GM06990 (cell line): ENCODE measurements at regions not wholly inside any gene's neighbourhood (a gene's known extent, or its start where the extent isn't known, plus 50 kb on each side); places are given as distances from the start of the nearest gene placed in this dataset.

ENCODE experiments used
- DNase-seq: peaks from one replicate; pipeline ENCODE4 v3.0.0-alpha.2; 2011; ENCODE audit not compliant: insufficient read length; ENCODE audit errors: extremely low read depth
- H3K27me3 ChIP-seq: replicated peaks from 2 replicates; pipeline ENCODE4 v1.6.0; 2011; ENCODE audit warnings: low read length; ENCODE audit not compliant: control insufficient read depth, insufficient read depth
- H3K36me3 ChIP-seq: 2 replicates; pipeline ENCODE4 v1.5.1; 2011; ENCODE audit warnings: low read length; ENCODE audit not compliant: control insufficient read depth, insufficient read depth
- H3K4me3 ChIP-seq: replicated peaks from 2 replicates; pipeline ENCODE4 v1.5.1; 2011; ENCODE audit warnings: low read depth, mild to moderate bottlenecking, control low read depth, low read length
- TF ChIP-seq, protein P1 (sequence below): IDR thresholded peaks from 2 replicates; pipeline ENCODE4 v1.5.1; 2011; ENCODE audit warnings: low read length, control low read depth, mild to moderate bottlenecking, inconsistent platforms; ENCODE audit not compliant: insufficient read depth, poor library complexity, severe bottlenecking

DNA sequence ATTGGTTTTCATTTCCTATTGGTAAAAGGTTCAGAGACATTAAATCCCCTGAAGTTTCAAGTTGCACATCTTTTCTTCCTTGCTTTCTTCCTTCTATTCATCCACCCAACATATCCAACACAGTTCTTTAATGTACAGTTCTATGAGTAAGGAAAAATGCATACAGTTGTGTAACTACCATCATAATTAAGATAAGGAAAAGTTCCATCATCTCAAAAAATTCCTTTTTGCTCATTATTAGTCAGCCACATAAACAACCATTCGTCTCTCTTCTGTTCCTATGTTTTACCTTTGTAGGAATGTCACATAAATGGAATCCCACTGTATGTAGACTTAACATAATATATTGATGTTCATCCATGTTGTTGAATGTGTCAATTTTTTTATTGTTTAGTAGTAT lies 211.1 kb upstream of the ADAMTS9 start:
- H3K27me3 ChIP-seq: no peaks in the 10 kb centered on the region
- no peaks in the 10 kb centered on the region for H3K36me3 ChIP-seq
- TF ChIP-seq, protein P1, sequence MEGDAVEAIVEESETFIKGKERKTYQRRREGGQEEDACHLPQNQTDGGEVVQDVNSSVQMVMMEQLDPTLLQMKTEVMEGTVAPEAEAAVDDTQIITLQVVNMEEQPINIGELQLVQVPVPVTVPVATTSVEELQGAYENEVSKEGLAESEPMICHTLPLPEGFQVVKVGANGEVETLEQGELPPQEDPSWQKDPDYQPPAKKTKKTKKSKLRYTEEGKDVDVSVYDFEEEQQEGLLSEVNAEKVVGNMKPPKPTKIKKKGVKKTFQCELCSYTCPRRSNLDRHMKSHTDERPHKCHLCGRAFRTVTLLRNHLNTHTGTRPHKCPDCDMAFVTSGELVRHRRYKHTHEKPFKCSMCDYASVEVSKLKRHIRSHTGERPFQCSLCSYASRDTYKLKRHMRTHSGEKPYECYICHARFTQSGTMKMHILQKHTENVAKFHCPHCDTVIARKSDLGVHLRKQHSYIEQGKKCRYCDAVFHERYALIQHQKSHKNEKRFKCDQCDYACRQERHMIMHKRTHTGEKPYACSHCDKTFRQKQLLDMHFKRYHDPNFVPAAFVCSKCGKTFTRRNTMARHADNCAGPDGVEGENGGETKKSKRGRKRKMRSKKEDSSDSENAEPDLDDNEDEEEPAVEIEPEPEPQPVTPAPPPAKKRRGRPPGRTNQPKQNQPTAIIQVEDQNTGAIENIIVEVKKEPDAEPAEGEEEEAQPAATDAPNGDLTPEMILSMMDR: no peak
- DNase-seq: no peak
- H3K4me3 ChIP-seq: no peak overlapping the region

DNA sequence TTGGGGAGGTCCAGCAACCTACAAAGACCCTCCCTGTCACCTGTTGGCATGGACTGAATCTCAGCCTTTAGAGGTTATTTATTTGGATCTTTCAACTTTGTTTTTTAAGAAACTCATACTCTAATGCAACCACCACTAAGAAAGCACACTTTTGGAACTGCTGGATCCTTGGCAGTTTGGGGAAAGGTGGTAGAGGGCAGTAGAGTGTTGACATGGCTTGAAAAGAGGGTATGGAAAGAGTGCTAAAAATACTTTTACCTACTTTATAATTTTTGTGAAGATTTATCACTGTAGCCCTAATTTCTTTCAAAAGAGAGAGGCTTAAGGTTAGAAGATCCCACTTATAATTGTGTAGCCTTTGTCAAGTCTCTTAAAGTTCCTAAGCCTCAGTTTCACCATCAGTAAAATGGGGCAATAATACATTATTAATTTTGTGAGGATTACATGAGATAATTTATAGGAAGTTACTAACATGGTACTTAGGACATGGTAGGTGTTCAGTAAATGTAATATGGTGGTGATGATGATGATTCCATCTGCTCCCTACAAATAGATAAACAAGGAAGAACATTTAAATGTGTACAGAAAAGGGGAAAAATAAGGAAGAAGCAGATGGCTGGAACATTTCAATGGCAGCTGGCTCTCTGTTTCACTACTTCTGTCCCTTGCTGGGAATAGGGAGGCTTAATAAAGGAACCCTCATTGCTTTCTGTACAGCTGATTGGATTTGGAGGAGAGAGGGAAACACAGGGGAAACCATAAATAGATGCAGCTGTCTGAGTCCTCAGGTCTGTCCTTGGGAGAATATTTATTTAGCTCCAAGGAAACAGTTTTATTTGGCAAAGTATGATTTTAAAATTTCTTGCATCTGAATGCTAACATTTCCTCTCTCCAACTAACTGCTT lies 208.4 kb upstream of the ADAMTS9 start:
- no peaks in the 10 kb centered on the region for H3K27me3 ChIP-seq
- H3K4me3 ChIP-seq: no peak overlapping the region
- TF ChIP-seq, protein P1: no peak
- no peaks in the 10 kb centered on the region for H3K36me3 ChIP-seq
- DNase-seq: no peak

DNA sequence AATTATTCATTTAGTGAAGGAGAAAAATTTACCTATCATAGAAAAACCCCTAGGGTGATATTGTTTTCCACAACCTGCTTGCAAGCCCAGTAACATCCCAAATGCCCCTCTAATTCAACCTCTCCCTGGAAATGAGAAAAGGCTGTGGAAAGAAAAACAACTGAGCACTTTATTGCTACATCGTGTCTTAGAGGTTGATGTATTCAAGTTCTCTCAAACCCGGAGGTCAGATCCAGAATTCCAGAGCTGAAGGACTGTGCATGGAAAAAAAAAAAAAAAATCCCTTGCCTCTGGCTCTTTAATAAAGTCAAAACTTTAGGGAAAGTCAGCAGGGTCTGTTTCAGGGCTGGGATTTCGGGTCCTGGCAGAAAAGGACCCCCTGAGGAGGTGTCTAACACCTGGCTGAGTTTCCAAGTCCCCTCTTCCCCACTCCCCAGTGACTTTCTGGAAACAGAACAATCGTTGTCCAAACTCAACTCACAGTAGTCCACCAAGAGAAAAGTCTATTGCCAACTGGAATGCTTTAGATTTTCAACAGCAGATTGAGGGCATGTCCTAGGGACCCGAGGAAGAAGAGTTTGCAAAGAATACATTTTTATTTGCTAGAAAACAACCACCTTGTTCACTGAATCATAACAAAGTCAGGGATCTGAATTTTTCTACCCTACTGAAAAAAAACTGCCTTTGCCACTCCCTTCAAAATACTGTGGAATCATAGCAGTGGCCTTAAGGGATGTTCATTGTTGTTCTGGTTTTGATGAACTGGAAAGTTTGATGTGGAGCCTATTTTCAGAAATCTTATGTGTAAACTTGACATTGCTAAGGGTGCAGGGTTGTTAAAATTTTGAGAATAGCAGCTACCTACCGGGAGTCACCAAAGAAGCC lies 207.5 kb upstream of the ADAMTS9 start:
- TF ChIP-seq, protein P1: no peak
- Histone ChIP-seq H3K4me3 (no peak overlapping the region), H3K27me3 (no peaks in the 10 kb centered on the region), H3K36me3 (no peaks in the 10 kb centered on the region)
- DNase-seq: no peak

DNA sequence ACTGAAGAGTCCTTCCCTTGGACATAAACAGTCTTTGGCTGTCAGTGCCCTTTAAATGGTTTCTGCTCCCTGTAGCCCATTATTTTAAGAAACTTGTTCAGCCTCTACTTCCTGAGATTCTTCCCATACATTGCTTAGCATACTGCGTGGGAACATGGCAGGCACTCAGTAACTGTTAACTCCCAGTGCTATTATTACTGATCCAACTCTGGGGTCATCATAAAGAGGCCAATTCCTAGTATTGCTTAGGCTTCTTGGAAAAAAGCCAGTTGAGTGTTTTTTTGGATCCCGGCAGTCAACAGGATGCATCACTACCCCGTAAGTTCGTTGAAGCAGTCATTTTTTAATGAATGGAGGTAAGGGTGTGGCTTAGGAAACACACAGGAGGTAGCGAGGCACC lies 206.2 kb upstream of the ADAMTS9 start:
- no peak for DNase-seq
- Histone ChIP-seq H3K36me3 (no peaks in the 10 kb centered on the region), H3K27me3 (no peaks in the 10 kb centered on the region), H3K4me3 (no peak overlapping the region)
- TF ChIP-seq, protein P1: no peak

DNA sequence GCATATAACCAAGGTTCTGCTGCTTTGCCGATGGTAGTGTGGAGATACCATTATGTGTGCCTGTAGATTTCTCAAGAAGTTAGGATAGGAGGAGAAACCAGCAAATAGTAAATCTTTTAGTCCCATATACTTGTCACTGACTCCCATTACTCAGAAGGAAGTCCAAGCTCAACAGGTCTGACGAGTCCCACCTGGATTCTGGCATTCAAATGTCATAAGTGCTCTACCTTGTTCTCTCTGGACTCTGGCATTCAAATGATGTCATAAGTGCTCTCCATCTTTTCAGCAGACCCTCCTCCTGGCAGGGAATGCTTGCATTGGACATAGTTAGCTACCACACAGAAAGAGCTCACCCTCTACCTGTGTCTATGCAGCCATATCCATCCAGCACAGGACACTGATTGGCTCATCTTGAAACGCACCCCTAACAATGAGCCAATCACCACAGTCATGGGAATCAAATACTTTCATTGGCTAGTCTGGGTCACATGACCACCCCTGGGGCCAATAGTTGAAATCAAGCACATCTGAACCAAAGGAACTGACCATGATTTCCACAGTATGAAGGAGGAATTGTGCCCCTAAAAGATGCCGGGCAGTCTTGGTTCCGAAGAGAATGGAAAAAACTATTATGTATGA lies 205.0 kb upstream of the ADAMTS9 start:
- TF ChIP-seq, protein P1: no peak
- Histone ChIP-seq H3K36me3 (no peaks in the 10 kb centered on the region), H3K4me3 (no peak overlapping the region), H3K27me3 (no peaks in the 10 kb centered on the region)
- DNase-seq: no peak
